ENCODE measurements at regions not wholly inside any gene's neighbourhood (a gene's known extent, or its start where the extent isn't known, plus 50 kb on each side); places are given as distances from the start of the nearest gene placed in this dataset.
A peak's percentile ranks its signal among the peaks of the same experiment; 100 is the strongest.
"Not testable (repeated sequence)": the region's sequence is repeated elsewhere in the genome, so short reads cannot be mapped to it uniquely, and the experiment has no call there.

DNA sequence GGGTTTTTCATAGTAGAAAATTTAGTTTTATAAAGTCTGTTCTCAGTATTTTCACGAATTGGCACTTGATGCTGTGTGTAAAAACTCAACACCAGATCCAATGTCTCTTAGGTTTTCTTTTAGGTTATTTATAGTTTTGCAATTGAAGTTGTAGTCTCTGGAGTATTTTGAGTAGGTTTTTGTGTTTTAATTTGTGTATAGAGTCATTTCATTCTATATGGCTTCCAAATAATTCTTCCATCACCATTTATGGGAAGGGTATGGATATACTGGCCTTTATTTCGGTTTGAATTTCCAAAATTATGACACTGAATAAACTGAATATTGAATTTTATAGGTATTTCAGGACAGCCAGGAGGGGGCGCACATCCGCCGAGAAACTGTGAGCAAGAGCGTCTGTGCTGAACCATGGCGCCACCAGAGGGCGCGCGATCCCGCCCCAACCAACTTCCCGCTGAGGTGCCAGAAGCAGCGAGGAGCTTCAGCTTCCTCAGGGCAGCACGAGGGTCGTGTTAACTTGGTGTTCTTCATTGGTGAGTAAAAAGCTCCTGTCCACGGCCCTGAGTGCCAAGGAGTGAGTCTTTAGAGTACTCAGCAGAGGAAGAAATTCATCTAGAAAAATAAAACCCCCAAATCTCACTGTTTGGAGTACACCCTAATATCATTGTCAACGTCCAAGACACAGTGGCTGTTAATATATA, 207.5 kb downstream of the LMLN start:
- TF ChIP-seq, protein P1, sequence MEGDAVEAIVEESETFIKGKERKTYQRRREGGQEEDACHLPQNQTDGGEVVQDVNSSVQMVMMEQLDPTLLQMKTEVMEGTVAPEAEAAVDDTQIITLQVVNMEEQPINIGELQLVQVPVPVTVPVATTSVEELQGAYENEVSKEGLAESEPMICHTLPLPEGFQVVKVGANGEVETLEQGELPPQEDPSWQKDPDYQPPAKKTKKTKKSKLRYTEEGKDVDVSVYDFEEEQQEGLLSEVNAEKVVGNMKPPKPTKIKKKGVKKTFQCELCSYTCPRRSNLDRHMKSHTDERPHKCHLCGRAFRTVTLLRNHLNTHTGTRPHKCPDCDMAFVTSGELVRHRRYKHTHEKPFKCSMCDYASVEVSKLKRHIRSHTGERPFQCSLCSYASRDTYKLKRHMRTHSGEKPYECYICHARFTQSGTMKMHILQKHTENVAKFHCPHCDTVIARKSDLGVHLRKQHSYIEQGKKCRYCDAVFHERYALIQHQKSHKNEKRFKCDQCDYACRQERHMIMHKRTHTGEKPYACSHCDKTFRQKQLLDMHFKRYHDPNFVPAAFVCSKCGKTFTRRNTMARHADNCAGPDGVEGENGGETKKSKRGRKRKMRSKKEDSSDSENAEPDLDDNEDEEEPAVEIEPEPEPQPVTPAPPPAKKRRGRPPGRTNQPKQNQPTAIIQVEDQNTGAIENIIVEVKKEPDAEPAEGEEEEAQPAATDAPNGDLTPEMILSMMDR (IDR thresholded peaks at IDR 0.05; ENCODE audit: poor library complexity, severe bottlenecking): peak; percentile 91
- not testable (repeated sequence) for TF ChIP-seq POLR2AphosphoS5 (IDR thresholded peaks at IDR 0.05); EP300 (conservative IDR thresholded peaks at IDR 0.05; ENCODE audit: poor library complexity, severe bottlenecking); EZH2 (IDR thresholded peaks at IDR 0.05; ENCODE audit: borderline replicate concordance, insufficient read depth, low read length, poor library complexity, severe bottlenecking)
- TF ChIP-seq SMC3 (conservative IDR thresholded peaks at IDR 0.05; ENCODE audit: poor library complexity): peak; percentile 84

All from neural cell (in vitro differentiated cells).